ENCODE measurements at regions not wholly inside any gene's neighbourhood (a gene's known extent, or its start where the extent isn't known, plus 50 kb on each side); places are given as distances from the start of the nearest gene placed in this dataset.

- TF ChIP-seq CTCF (IDR thresholded peaks at IDR 0.05; ENCODE audit: unreplicated experiment in 3 of 3) = no peak
- Mint-ChIP-seq H3K4me1 (no peaks in the 10 kb centered on the region), H3K36me3 (ENCODE audit: low read depth) (no peaks in the 10 kb centered on the region), H3K9me3 (peaks cover 14% of the 10 kb centered on the region), H3K27me3 (ENCODE audit: low read depth) (peaks cover 9% of the 10 kb centered on the region), H3K4me3 (no peak overlapping the region), H3K27ac (no peak overlapping the region)
Measured at GRCh38 chr6:145076115-145076841, 659.0 kb downstream of the EPM2A start.

- TF ChIP-seq CTCF (IDR thresholded peaks at IDR 0.05; ENCODE audit: unreplicated experiment in 3 of 3) = no peak
- no peaks in the 10 kb centered on the region for H3K4me1 Mint-ChIP-seq
- H3K4me3 Mint-ChIP-seq = no peak overlapping the region
- H3K36me3 Mint-ChIP-seq (ENCODE audit: low read depth) = no peaks in the 10 kb centered on the region
- peaks cover 11% of the 10 kb centered on the region for H3K9me3 Mint-ChIP-seq
- H3K27me3 Mint-ChIP-seq (ENCODE audit: low read depth) = peaks cover 9% of the 10 kb centered on the region
- H3K27ac Mint-ChIP-seq = no peak overlapping the region
Measured at GRCh38 chr6:145077382-145077781, 657.9 kb downstream of the EPM2A start.

- peaks cover 4% of the 10 kb centered on the region for H3K9me3 Mint-ChIP-seq
- H3K36me3 Mint-ChIP-seq (ENCODE audit: low read depth) = no peaks in the 10 kb centered on the region
- H3K4me1 Mint-ChIP-seq = no peaks in the 10 kb centered on the region
- H3K4me3 Mint-ChIP-seq = no peak overlapping the region
- no peak for TF ChIP-seq CTCF (IDR thresholded peaks at IDR 0.05; ENCODE audit: unreplicated experiment in 3 of 3)
- no peaks in the 10 kb centered on the region for H3K27me3 Mint-ChIP-seq (ENCODE audit: low read depth)
- no peak overlapping the region for H3K27ac Mint-ChIP-seq
Measured at GRCh38 chr6:145080651-145081050, 654.7 kb downstream of the EPM2A start.

- Mint-ChIP-seq H3K4me1 (no peaks in the 10 kb centered on the region), H3K27ac (no peak overlapping the region), H3K36me3 (ENCODE audit: low read depth) (no peaks in the 10 kb centered on the region), H3K4me3 (no peak overlapping the region), H3K9me3 (peaks cover 3% of the 10 kb centered on the region), H3K27me3 (ENCODE audit: low read depth) (no peaks in the 10 kb centered on the region)
- no peak for TF ChIP-seq CTCF (IDR thresholded peaks at IDR 0.05; ENCODE audit: unreplicated experiment in 3 of 3)
Measured at GRCh38 chr6:145081677-145082076, 653.6 kb downstream of the EPM2A start.

- no peak overlapping the region for H3K4me3 Mint-ChIP-seq
- TF ChIP-seq CTCF (IDR thresholded peaks at IDR 0.05; ENCODE audit: unreplicated experiment in 3 of 3) = no peak
- H3K4me1 Mint-ChIP-seq = no peaks in the 10 kb centered on the region
- H3K27me3 Mint-ChIP-seq (ENCODE audit: low read depth) = no peaks in the 10 kb centered on the region
- H3K9me3 Mint-ChIP-seq = peaks cover 2% of the 10 kb centered on the region
- H3K27ac Mint-ChIP-seq = no peak overlapping the region
- no peaks in the 10 kb centered on the region for H3K36me3 Mint-ChIP-seq (ENCODE audit: low read depth)
Measured at GRCh38 chr6:145082359-145082758, 653.0 kb downstream of the EPM2A start.

GRCh38 chr6:145086197-145086596 lies 649.1 kb downstream of the EPM2A start:
- Mint-ChIP-seq H3K4me1 (no peaks in the 10 kb centered on the region), H3K27ac (no peak overlapping the region), H3K27me3 (ENCODE audit: low read depth) (no peaks in the 10 kb centered on the region), H3K4me3 (no peak overlapping the region), H3K36me3 (ENCODE audit: low read depth) (no peaks in the 10 kb centered on the region), H3K9me3 (no peaks in the 10 kb centered on the region)
- no peak for TF ChIP-seq CTCF (IDR thresholded peaks at IDR 0.05; ENCODE audit: unreplicated experiment in 3 of 3)

All from nephron (organoid).